HG03103 (cell line): ENCODE measurements at regions not wholly inside any gene's neighbourhood (a gene's known extent, or its start where the extent isn't known, plus 50 kb on each side); places are given as distances from the start of the nearest gene placed in this dataset.
"Not testable (repeated sequence)": the region's sequence is repeated elsewhere in the genome, so short reads cannot be mapped to it uniquely, and the experiment has no call there.

Experiments
- ATAC-seq: cut with Tn5 transposase; IDR thresholded peaks from one replicate; pipeline ENCODE4 v1.9.1; 2021; ENCODE audit warnings: low read depth; ENCODE audit not compliant: unreplicated experiment

DNA sequence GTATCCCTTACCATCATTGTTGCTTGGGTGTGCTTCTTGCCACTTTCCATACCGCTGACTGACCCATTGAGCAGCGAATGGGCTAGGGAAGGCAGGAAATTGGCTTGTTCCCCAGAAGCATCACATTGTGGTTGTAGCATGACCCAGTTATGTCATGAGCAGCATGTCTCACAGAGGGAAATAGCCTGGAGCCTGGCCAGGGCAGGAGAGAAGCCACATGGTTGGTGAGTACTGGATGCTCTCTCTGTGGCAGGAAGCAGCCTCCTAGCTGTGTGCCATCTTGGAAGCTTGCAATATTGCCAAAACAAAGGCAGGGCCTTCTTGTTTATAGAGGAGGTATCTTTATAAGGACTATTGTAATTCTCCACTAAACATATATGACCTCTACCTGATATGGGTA, 482.6 kb downstream of the PIK3C3 start:
- ATAC-seq: no peak

DNA sequence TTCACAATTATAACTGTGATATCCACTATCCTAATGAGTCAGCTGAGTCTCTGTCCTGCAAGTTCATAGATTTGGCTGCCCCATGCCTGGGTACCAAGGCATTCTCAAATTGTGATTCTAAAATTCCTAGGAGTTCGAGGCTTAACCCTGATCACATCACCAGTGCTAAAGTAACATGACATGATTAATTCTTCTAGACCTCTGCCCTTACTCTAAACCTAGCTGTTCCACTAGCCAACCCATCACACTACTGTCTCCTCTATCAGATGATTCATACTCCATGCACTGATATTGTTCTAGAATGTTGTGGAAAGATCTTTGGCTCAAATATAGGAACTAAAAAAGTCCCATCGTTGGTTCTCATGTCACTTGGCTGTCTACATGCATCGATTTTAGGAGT, 487.6 kb downstream of the PIK3C3 start:
- no peak for ATAC-seq

DNA sequence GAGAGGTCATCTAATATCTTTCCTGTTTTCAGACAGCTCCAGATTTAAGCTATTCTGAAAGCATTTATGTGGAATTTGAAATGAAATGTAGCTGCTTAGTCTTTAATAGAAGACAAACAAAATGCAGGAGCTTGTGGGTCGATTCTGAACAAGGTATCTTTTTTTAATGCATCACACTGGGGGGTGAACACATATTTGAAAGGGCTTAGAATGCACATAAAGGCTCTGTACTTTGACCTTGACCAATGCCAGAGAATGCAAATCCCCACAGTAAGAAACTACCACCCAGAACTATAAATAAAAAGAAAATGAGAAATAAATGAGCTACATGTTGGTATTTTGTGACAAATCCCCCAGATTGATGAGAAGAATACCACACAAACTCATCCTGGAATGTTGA, 489.3 kb downstream of the PIK3C3 start:
- ATAC-seq: no peak

GRCh38 chr18:42445359-42445758, 490.3 kb downstream of the PIK3C3 start:
- ATAC-seq: no peak

DNA sequence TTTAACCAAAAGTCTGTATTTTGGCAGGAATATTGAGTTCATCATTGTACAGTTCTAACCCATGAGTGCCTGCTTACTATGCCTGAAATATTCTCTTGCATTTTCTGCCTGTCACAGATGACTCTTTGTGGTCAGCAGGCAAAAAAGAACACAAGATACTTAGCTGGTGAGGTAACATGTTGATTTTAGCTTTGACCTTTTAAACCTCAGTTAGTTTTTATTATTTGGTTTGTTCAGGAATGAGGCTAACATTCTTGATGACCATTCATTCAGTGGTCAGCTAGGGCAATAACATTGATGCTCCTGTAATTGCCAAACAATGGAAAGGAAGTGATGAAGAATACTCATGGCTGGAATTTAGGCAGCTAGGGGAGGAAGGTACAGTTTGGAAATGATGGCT, 491.2 kb downstream of the PIK3C3 start:
- ATAC-seq: no peak

GRCh38 chr18:42447688-42448087, 492.7 kb downstream of the PIK3C3 start:
- no peak for ATAC-seq

- no peak for ATAC-seq
Measured at GRCh38 chr18:42458226-42458625, 503.2 kb downstream of the PIK3C3 start.

DNA sequence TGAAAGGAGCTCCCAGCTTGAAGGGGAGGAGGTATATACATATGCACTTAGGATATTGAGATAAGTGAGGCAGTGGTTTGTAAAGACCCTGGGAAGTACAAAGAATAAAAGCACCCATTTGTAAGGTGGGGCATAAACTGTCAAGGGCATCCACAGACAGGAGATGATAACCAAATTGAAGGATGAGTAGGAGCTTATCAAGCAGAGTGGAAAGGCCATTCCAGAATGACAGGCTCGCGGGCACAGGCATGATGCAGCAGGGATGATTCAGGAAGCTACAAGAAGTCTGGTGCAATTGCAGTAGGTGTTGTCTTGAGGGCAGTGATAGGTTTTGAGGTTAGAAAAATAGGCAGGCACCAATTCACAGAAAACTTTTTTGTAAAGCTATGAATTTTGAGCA, 504.8 kb downstream of the PIK3C3 start:
- ATAC-seq: no peak

DNA sequence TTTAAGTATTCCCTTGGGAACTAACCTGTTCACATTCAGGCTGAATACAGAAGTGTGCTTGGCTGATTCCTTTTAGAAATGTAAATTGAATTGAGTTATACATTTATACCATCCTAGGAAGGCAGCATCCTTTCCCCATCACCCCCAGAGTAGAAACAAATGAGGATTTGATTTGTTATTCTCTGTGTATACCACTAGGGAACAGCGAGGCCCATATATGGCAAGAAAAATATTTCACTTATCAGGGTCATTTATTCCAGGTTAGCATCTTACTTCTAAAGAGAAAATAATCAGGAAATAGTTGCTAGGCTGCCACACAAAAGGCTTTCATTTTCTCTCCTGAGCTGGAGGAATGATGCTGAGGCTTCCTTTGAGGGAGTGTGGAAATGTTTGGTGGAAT, 516.9 kb downstream of the PIK3C3 start:
- ATAC-seq: no peak

DNA sequence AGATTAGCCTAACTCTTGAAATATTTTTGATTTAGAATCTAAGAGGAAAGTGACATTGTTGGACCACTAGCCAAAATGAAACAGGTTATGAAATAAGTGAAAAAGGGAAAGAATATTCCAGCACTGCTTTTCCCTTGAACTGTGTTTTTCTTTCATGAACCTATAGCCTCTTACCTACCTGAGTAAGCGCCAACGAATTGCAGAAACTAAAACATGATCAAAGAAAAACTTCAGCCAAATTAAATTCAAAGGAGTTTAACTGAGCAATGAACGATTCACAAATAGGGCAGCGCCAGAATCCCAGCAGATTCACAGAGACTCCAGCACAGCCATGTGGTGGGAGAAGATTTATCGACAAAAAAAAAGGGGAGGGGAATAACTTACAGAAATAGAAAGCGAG, 518.6 kb downstream of the PIK3C3 start:
- ATAC-seq: no peak

GRCh38 chr18:42474577-42474976, 519.5 kb downstream of the PIK3C3 start:
- ATAC-seq: no peak

DNA sequence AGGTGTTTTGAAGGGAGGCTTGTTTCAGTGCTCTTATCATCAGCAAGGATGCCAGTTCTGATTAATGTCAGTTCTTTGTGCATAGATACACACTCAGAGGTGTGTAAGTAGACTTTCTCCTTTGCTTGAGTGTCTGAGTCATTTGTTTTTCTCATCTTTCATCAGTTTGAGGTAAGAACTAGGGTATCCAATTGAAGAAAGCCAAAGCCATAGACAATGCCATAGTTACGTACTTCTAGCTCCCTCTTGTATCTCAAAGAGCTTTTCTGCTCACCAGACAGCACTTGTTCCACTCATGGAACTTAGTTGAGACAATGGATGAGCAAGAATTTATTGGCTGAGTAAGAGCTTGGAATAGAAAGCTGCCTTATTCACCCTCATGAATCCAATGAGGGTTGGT, 520.1 kb downstream of the PIK3C3 start:
- no peak for ATAC-seq

GRCh38 chr18:42477267-42477666, 522.2 kb downstream of the PIK3C3 start:
- no peak for ATAC-seq

GRCh38 chr18:42480441-42480840, 525.4 kb downstream of the PIK3C3 start:
- ATAC-seq: no peak

DNA sequence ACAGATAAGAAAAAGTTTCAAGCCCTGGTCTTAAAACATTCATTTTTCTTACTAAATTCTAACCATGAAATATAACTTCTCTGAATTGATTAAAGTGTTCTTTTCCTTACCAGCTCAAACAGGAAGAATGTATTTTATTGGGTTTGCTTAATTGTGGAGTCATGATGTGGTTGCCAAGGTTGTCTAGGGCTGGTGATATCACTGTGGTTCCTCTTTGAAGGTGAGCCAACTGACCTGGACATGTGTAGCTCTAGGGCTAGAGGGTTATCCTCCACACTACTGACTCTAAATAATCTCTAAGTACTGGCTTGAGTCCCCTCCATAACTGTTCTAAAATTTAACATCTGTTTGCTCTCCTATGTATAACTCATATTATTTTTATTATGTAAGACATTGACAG, 529.6 kb downstream of the PIK3C3 start:
- ATAC-seq: no peak

DNA sequence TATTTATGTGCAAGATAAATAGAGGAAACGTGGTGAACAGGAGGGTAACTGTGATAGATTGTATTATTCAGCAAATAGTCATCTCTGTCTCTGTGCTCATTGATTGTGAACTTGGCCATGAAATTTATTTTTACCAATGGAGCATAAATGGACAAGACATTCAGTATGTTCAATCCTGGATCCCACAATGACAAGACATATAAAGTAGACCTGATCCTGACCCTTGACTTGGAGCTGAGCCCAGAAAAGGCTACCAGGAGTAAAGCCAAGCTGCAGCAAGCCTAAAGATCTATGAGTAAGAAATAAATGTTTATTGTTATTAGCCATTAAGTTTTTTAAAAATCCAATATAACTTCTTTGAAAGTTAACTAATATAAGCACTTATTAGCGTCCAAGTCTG, 531.2 kb downstream of the PIK3C3 start:
- no peak for ATAC-seq

DNA sequence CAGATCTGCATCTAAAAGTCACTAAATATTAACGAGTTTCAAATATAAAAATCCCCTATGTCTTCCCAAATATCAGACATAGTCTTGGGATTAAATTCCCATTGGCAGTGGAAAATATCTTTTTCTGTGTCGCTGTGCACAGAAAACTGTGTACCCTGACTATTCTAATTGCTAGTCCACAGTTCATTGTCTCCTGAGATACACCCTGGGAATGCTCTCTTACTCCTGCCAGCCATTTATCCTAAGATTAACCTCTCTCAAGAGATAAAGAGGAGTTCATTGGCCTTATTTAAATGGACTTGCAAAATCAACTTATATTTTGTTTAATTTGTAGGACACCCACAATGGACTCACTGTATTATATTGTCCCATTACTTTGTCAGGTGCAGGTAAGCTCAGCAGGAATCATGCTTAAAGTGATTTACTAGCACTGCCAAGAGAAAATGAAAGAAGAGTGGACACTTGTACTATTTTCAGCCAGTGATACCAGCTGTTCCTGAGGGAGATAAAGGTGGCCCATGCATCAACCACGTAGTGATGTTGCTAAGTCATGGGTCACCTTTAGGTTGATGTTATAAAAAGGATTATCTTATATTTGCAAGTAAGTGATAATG, 553.8 kb downstream of the PIK3C3 start:
- no peak for ATAC-seq

DNA sequence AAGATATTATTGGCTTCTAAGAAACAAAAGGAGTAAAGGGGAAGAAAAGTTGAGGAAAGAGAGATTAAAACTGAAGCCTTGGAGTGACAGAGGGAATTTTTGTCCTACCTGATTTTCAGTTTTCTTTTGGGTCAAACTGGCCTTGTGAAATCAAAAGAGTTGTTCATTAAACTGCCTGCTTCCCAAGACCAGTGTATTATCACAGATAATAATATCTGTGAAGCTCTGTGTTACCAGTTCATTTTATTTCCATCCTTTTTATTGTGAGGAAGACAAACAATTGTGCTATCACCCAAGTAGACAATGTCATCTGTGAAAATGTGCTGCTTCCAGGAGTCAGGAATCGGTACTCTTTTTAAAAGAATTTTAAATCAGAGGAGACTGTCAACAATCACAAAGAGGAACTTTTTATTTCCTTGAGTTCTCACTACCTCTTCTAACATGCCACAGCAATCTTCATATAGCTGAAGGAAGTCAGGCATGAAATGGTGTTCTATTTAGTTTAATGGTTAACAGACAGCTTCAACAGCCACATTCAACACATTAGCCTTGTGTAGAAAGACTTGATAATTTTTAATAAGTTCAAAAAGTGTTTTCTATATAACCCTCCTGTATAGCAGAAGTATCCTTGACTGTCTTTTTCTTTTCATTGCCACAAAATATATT, 554.8 kb downstream of the PIK3C3 start:
- ATAC-seq: peak; percentile 48

GRCh38 chr18:42510540-42510939, 555.5 kb downstream of the PIK3C3 start:
- ATAC-seq: no peak

DNA sequence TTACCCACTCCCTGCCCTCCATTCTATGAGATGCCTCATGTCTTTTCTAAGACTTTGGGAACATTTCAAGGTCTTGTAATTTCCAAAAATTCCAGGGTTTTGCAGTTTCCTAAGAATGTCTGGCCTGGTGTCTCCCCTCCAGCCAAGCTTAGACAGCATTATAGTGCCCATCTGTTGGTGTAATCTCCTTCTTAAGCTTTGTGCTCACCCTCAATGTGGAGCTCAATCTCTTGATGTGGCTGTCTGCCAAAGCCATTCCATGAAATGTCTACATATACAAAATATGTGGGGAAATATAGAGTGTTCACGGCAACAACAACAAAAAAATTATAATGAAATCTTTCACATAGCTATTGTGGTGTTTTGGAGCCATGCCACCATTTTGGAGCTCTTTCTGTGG, 558.4 kb downstream of the PIK3C3 start:
- ATAC-seq: no peak

GRCh38 chr18:42514512-42514911, 559.5 kb downstream of the PIK3C3 start:
- no peak for ATAC-seq

DNA sequence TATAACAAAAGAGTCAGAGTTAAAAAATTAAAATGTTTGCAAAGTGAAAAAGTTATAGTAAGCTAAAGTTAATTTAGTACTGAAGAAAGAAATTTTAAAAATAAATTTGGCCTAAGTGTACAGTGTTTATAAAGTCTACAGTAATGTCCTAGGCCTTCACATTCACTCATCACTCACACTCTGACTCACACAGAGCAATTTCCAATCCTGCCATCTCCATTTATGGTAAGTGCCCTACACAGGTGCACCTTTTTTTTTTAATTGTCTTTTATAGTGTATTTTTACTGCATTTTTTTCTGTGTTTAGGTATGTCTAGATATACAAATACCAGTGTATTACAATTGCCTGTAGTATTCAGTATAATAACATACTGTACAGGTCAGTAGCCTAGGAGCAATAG, 562.9 kb downstream of the PIK3C3 start:
- no peak for ATAC-seq

DNA sequence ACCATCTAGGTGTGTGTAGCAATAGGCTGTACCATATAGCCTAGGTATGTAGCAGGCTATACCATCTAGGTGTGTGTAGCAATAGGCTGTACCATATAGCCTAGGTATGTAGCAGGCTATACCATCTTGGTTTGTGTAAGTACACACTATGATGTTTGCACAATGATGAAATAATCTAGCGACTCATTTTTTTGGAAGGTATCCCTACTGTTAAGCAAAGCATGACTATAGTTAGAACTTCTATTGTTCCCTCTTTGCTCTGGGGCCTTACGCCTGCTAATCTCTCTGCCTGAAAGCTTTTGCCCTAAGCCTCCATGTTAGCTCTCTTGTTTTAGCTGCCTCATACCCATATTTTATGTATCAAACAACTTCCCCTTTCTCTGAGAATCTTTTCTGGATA, 563.3 kb downstream of the PIK3C3 start:
- ATAC-seq: not testable (repeated sequence)
